ENCODE measurements at regions not wholly inside any gene's neighbourhood (a gene's known extent, or its start where the extent isn't known, plus 50 kb on each side); places are given as distances from the start of the nearest gene placed in this dataset.

DNA sequence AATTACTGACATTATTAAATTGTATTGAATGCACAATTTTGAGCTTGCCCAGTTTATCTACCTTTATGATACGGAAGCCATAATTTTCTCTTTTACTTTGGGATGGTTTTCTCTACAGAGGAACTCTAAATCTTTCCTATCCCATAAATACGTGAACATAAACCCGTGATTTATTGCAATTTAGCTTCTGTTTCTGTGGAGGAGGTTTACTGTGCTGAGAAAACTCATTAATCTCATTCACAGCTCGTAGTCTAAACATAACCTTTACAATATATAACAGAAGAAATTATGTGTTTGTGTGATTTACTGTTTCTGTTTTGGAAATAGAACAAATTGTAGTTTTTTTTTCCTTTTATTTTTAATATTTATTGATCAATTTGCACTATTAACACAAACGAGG, 207.1 kb upstream of the PCDH9 start:
- no peak for TF ChIP-seq YY1 (IDR thresholded peaks at IDR 0.05)
- TF ChIP-seq, protein P1, sequence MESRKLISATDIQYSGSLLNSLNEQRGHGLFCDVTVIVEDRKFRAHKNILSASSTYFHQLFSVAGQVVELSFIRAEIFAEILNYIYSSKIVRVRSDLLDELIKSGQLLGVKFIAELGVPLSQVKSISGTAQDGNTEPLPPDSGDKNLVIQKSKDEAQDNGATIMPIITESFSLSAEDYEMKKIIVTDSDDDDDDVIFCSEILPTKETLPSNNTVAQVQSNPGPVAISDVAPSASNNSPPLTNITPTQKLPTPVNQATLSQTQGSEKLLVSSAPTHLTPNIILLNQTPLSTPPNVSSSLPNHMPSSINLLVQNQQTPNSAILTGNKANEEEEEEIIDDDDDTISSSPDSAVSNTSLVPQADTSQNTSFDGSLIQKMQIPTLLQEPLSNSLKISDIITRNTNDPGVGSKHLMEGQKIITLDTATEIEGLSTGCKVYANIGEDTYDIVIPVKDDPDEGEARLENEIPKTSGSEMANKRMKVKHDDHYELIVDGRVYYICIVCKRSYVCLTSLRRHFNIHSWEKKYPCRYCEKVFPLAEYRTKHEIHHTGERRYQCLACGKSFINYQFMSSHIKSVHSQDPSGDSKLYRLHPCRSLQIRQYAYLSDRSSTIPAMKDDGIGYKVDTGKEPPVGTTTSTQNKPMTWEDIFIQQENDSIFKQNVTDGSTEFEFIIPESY (IDR thresholded peaks at IDR 0.05), result no peak
- TF ChIP-seq GABPA (IDR thresholded peaks at IDR 0.05 in 1 of 2, conservative IDR thresholded peaks at IDR 0.05 in 1 of 2), result no peak
- TF ChIP-seq NR2F2 (IDR thresholded peaks at IDR 0.05), result no peak
- TF ChIP-seq RXRA (IDR thresholded peaks at IDR 0.05), result no peak
- TF ChIP-seq EGR1 (IDR thresholded peaks at IDR 0.05; ENCODE audit: low read depth in 2 of 2), result no peak
- TF ChIP-seq FOXA1 (IDR thresholded peaks at IDR 0.05), result no peak
- TF ChIP-seq HNF4G (IDR thresholded peaks at IDR 0.05), result no peak
- TF ChIP-seq, protein P2, sequence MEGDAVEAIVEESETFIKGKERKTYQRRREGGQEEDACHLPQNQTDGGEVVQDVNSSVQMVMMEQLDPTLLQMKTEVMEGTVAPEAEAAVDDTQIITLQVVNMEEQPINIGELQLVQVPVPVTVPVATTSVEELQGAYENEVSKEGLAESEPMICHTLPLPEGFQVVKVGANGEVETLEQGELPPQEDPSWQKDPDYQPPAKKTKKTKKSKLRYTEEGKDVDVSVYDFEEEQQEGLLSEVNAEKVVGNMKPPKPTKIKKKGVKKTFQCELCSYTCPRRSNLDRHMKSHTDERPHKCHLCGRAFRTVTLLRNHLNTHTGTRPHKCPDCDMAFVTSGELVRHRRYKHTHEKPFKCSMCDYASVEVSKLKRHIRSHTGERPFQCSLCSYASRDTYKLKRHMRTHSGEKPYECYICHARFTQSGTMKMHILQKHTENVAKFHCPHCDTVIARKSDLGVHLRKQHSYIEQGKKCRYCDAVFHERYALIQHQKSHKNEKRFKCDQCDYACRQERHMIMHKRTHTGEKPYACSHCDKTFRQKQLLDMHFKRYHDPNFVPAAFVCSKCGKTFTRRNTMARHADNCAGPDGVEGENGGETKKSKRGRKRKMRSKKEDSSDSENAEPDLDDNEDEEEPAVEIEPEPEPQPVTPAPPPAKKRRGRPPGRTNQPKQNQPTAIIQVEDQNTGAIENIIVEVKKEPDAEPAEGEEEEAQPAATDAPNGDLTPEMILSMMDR (IDR thresholded peaks at IDR 0.05; ENCODE audit: low read depth, low read length, missing input control), result no peak
- no peak for TF ChIP-seq FOXA2 (IDR thresholded peaks at IDR 0.05)
- DNase-seq (ENCODE audit: low spot score), result no peak
- Histone ChIP-seq H3K27ac (ENCODE audit: low read depth in 1 of 2, low read length in 2 of 2) (no peak overlapping the region), H3K9ac (ENCODE audit: low read depth in 1 of 2, low read length in 2 of 2) (no peak overlapping the region), H3K4me3 (ENCODE audit: low read depth in 1 of 3, low read length in 3 of 3) (no peak overlapping the region), H3K9me3 (ENCODE audit: control insufficient read depth in 4 of 4, low read length in 3 of 4) (no peaks in the 10 kb centered on the region), H3K36me3 (ENCODE audit: control insufficient read depth in 4 of 4, insufficient read depth in 3 of 4, low read depth in 1 of 4, low read length in 3 of 4) (no peaks in the 10 kb centered on the region), H3K27me3 (ENCODE audit: control insufficient read depth in 4 of 4, insufficient read depth in 4 of 4, low read length in 3 of 4) (no peaks in the 10 kb centered on the region), H3K4me1 (ENCODE audit: control insufficient read depth in 4 of 4, insufficient read depth in 4 of 4, low read length in 3 of 4) (no peaks in the 10 kb centered on the region)
- WGBS, result 51% methylated on average over 5 of the region's 5 CpGs

DNA sequence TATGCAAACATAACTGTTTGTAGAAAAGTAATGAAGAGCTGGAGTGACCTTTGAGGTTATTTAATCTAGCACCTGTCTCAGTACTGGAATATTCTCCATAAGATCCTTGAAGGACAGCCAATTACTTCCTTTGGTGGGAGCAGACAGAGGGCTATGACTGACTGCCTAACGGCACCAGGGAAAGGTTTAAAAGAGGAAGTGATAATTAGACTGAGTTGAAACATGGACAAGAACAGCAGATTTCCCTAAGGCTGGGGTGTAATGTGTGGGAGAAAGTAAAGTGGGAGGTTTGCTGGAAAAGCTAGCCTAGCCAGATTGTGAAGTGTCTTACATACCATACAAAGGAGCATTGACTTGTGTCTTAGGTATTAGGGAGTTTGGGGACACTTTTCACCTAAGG, 191.3 kb upstream of the PCDH9 start:
- H3K27ac ChIP-seq (ENCODE audit: low read depth in 1 of 2, low read length in 2 of 2), result no peak overlapping the region

More for the DNA sequence above, 191.3 kb upstream of the PCDH9 start:
- Histone ChIP-seq H3K27me3 (ENCODE audit: control insufficient read depth in 4 of 4, insufficient read depth in 4 of 4, low read length in 3 of 4) (no peaks in the 10 kb centered on the region), H3K9me3 (ENCODE audit: control insufficient read depth in 4 of 4, low read length in 3 of 4) (no peaks in the 10 kb centered on the region), H3K4me3 (ENCODE audit: low read depth in 1 of 3, low read length in 3 of 3) (no peak overlapping the region), H3K4me1 (ENCODE audit: control insufficient read depth in 4 of 4, insufficient read depth in 4 of 4, low read length in 3 of 4) (no peaks in the 10 kb centered on the region), H3K9ac (ENCODE audit: low read depth in 1 of 2, low read length in 2 of 2) (no peak overlapping the region), H3K36me3 (ENCODE audit: control insufficient read depth in 4 of 4, insufficient read depth in 3 of 4, low read depth in 1 of 4, low read length in 3 of 4) (no peaks in the 10 kb centered on the region)
- no peak for DNase-seq (ENCODE audit: low spot score)
- WGBS, result 47% methylated on average over 1 of the region's 1 CpG
- TF ChIP-seq EGR1 (IDR thresholded peaks at IDR 0.05; ENCODE audit: low read depth in 2 of 2), result no peak
- TF ChIP-seq, protein P2 (IDR thresholded peaks at IDR 0.05; ENCODE audit: low read depth, low read length, missing input control), result no peak
- TF ChIP-seq TAF1 (conservative IDR thresholded peaks at IDR 0.05), result no peak
- TF ChIP-seq RAD21 (IDR thresholded peaks at IDR 0.05), result no peak
- TF ChIP-seq FOXA1 (IDR thresholded peaks at IDR 0.05), result no peak
- TF ChIP-seq GABPA (IDR thresholded peaks at IDR 0.05 in 1 of 2, conservative IDR thresholded peaks at IDR 0.05 in 1 of 2), result no peak
- TF ChIP-seq HNF4A (conservative IDR thresholded peaks at IDR 0.05), result no peak
- TF ChIP-seq, protein P3, sequence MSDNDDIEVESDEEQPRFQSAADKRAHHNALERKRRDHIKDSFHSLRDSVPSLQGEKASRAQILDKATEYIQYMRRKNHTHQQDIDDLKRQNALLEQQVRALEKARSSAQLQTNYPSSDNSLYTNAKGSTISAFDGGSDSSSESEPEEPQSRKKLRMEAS (IDR thresholded peaks at IDR 0.05), result no peak
- TF ChIP-seq, protein P4, sequence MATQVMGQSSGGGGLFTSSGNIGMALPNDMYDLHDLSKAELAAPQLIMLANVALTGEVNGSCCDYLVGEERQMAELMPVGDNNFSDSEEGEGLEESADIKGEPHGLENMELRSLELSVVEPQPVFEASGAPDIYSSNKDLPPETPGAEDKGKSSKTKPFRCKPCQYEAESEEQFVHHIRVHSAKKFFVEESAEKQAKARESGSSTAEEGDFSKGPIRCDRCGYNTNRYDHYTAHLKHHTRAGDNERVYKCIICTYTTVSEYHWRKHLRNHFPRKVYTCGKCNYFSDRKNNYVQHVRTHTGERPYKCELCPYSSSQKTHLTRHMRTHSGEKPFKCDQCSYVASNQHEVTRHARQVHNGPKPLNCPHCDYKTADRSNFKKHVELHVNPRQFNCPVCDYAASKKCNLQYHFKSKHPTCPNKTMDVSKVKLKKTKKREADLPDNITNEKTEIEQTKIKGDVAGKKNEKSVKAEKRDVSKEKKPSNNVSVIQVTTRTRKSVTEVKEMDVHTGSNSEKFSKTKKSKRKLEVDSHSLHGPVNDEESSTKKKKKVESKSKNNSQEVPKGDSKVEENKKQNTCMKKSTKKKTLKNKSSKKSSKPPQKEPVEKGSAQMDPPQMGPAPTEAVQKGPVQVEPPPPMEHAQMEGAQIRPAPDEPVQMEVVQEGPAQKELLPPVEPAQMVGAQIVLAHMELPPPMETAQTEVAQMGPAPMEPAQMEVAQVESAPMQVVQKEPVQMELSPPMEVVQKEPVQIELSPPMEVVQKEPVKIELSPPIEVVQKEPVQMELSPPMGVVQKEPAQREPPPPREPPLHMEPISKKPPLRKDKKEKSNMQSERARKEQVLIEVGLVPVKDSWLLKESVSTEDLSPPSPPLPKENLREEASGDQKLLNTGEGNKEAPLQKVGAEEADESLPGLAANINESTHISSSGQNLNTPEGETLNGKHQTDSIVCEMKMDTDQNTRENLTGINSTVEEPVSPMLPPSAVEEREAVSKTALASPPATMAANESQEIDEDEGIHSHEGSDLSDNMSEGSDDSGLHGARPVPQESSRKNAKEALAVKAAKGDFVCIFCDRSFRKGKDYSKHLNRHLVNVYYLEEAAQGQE (IDR thresholded peaks at IDR 0.05), result no peak
- no peak for TF ChIP-seq JUND (IDR thresholded peaks at IDR 0.05)
- TF ChIP-seq HNF4G (IDR thresholded peaks at IDR 0.05), result no peak
- no peak for TF ChIP-seq YY1 (IDR thresholded peaks at IDR 0.05)
- TF ChIP-seq, protein P1 (IDR thresholded peaks at IDR 0.05), result no peak
- no peak for TF ChIP-seq FOXA2 (IDR thresholded peaks at IDR 0.05)
